Keratinocyte (primary cell): ENCODE measurements at regions not wholly inside any gene's neighbourhood (a gene's known extent, or its start where the extent isn't known, plus 50 kb on each side); places are given as distances from the start of the nearest gene placed in this dataset.

Experiments used
- DNase-seq: peaks from one replicate; pipeline ENCODE4 v3.0.0-alpha.2; 2011; ENCODE audit warnings: low read depth, missing footprints, low spot score
- FAIRE-seq: peaks from 2 replicates; lab custom pipeline; 2011; peaks lifted over from hg19 to GRCh38; lab: Jason Lieb, UNC
- H2AFZ ChIP-seq: 2 replicates; pipeline ENCODE4 v1.6.0; 2012; ENCODE audit warnings: low read length, control low read depth, inconsistent platforms; ENCODE audit not compliant: control insufficient read depth
- H3K27ac ChIP-seq: 2 replicates; pipeline ENCODE4 v1.5.1; 2011; ENCODE audit warnings: low read length; ENCODE audit not compliant: control insufficient read depth, insufficient read depth
- H3K27me3 ChIP-seq: 3 replicates; pipeline ENCODE4 v1.6.0; 2011; ENCODE audit warnings: low read length; ENCODE audit not compliant: control insufficient read depth, insufficient read depth; ENCODE audit errors: extremely low read depth
- H3K36me3 ChIP-seq, 2 experiments: 2 replicates in 1 of 2; 3 replicates in 1 of 2; pipeline ENCODE4 v1.5.1; 2011; ENCODE audit warnings: low read length in 2 of 2, mild to moderate bottlenecking in 1 of 2; ENCODE audit not compliant: control insufficient read depth in 2 of 2, insufficient read depth in 2 of 2; ENCODE audit errors: extremely low read depth in 1 of 2
- H3K4me1 ChIP-seq: 3 replicates; pipeline ENCODE4 v1.5.1; 2011; ENCODE audit warnings: low read length; ENCODE audit not compliant: control insufficient read depth, insufficient read depth; ENCODE audit errors: extremely low read depth
- H3K4me2 ChIP-seq: 3 replicates; pipeline ENCODE4 v1.6.0; 2011; ENCODE audit warnings: low read depth, low read length; ENCODE audit not compliant: control insufficient read depth, insufficient read depth; ENCODE audit errors: extremely low read depth
- H3K4me3 ChIP-seq, 3 experiments: fragments of 200-600 bp in 1 of 3; sonication (generic) in 1 of 3; 2 replicates in 2 of 3; 3 replicates in 1 of 3; pipeline ENCODE4 v1.5.1; 2011 to 2016; ENCODE audit warnings: low read length in 3 of 3, mild to moderate bottlenecking in 3 of 3, control low read depth in 2 of 3, inconsistent platforms in 1 of 3, low read depth in 1 of 3, mixed read lengths in 1 of 3, mixed run types in 1 of 3, moderate library complexity in 1 of 3; ENCODE audit not compliant: control insufficient read depth in 2 of 3, insufficient read depth in 2 of 3; ENCODE audit errors: extremely low read depth in 1 of 3
- H3K79me2 ChIP-seq: 2 replicates; pipeline ENCODE4 v1.6.0; 2012; ENCODE audit warnings: low read length; ENCODE audit not compliant: control insufficient read depth, insufficient read depth
- H3K9ac ChIP-seq: 3 replicates; pipeline ENCODE4 v1.6.0; 2011; ENCODE audit warnings: low read length; ENCODE audit not compliant: control insufficient read depth, insufficient read depth; ENCODE audit errors: extremely low read depth
- H3K9me1 ChIP-seq: 3 replicates; pipeline ENCODE4 v1.6.0; 2011; ENCODE audit warnings: low read length; ENCODE audit not compliant: control insufficient read depth, insufficient read depth; ENCODE audit errors: extremely low read depth
- H3K9me3 ChIP-seq: 2 replicates; pipeline ENCODE4 v1.5.1; 2012; ENCODE audit warnings: low read depth, low read length; ENCODE audit not compliant: control insufficient read depth
- H4K20me1 ChIP-seq: 3 replicates; pipeline ENCODE4 v1.6.0; 2011; ENCODE audit warnings: low read length; ENCODE audit not compliant: control insufficient read depth, insufficient read depth; ENCODE audit errors: extremely low read depth
- CTCF ChIP-seq, 3 experiments: IDR thresholded peaks in 1 of 3; conservative IDR thresholded peaks in 1 of 3; optimal IDR thresholded peaks in 1 of 3; 2 replicates in 2 of 3; 3 replicates in 1 of 3; pipeline versions ENCODE3 to v1.5.1; 2011; ENCODE audit warnings: low read length in 3 of 3, mild to moderate bottlenecking in 3 of 3, moderate library complexity in 2 of 3, control low read depth in 1 of 3, inconsistent platforms in 1 of 3; ENCODE audit not compliant: insufficient read depth in 2 of 3; ENCODE audit errors: extremely low read depth in 1 of 3
- EZH2 ChIP-seq: IDR thresholded peaks from one replicate; pipeline ENCODE4 v1.6.1; 2012; ENCODE audit warnings: inconsistent platforms, mild to moderate bottlenecking, low read length, moderate library complexity
- dilution Hi-C: fragments of 300-500 bp; cut with MboI; formaldehyde crosslinking; loops from one replicate; pipeline ENCODE4 v1.7.0; 2020; ENCODE audit warnings: low sequenced_read_pairs; ENCODE audit not compliant: extremely low pct_ligation_motif_present

DNA sequence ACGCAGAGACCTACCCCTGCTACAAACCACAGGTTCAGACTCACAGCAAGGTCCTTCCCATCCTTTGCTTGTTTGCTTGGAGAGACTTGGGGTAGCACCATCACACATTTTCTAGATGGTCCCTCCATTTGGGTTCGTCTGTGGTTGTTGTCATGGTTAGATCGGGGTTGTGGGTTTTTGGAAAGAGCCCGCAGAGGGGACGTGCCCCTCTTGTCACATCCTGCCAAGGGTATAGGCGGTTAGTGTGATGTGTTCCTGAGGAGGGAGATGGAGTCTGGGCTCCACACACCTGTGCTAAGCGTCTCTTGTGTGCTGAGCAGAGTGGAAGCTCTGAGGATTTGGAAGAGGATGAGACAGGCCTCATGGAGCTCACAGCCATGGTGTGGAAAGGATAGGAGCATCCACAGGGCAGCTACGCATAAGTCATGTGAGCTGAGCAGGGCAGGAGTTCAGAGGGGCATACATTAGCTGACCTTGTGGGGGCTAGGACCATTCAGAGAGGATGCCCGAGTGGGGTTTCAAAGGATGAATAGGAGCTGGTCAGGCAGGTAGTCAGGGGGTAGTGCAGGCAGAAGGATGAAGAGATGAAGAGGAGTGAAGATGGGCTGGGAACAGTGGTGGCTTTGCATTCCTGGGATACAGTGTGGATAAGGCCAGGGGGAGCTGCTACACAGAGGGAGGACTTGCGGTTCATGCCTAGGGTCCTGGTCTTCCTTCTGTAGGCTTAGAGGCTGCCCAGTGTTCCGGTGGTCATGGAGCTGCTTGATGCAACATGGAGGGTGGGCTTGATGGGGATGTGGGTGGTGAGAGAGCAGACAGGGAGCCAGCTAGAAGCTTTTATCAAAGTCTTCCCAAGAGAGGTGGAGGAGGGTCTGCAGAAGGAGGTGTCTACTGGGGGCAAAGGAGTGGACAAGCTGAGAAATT, 62.9 kb downstream of the ACKR3 start:
- dilution Hi-C loops = no loop called here
- FAIRE-seq = no peak
- no peak overlapping the region for H3K27ac ChIP-seq

GRCh38 chr2:236633219-236633570, 63.6 kb downstream of the ACKR3 start:
- no peaks in the 10 kb centered on the region for H4K20me1 ChIP-seq
- no peak for TF ChIP-seq EZH2
- TF ChIP-seq CTCF (optimal IDR thresholded peaks at IDR 0.05 in 1 of 3, IDR thresholded peaks at IDR 0.05 in 1 of 3, conservative IDR thresholded peaks at IDR 0.05 in 1 of 3; ENCODE audit: extremely low read depth in 1 of 3, insufficient read depth in 2 of 3, low read length in 3 of 3) = no peak
- no peak overlapping the region for H3K4me2 ChIP-seq
- no peaks in the 10 kb centered on the region for H3K9me3 ChIP-seq
- H3K9me1 ChIP-seq = no peaks in the 10 kb centered on the region
- H3K36me3 ChIP-seq = no peaks in the 10 kb centered on the region
- H3K4me1 ChIP-seq = no peaks in the 10 kb centered on the region
- H3K79me2 ChIP-seq = no peaks in the 10 kb centered on the region
- no peak overlapping the region for H3K4me3 ChIP-seq
- H2AFZ ChIP-seq = no peak overlapping the region
- peaks cover 12% of the 10 kb centered on the region for H3K27me3 ChIP-seq
- dilution Hi-C loops = no loop called here
- H3K27ac ChIP-seq = no peak overlapping the region
- H3K9ac ChIP-seq = no peak overlapping the region
- DNase-seq = no peak
- no peak for FAIRE-seq

More for the DNA sequence above, 62.9 kb downstream of the ACKR3 start:
- Histone ChIP-seq H4K20me1 (no peaks in the 10 kb centered on the region), H3K79me2 (no peaks in the 10 kb centered on the region), H3K4me1 (no peaks in the 10 kb centered on the region), H3K4me3 (no peak overlapping the region), H3K27me3 (peaks cover 12% of the 10 kb centered on the region), H3K9ac (no peak overlapping the region), H3K9me1 (no peaks in the 10 kb centered on the region), H3K9me3 (no peaks in the 10 kb centered on the region), H3K36me3 (no peaks in the 10 kb centered on the region), H3K4me2 (no peak overlapping the region), H2AFZ (no peak overlapping the region)
- no peak for DNase-seq
- TF ChIP-seq CTCF (optimal IDR thresholded peaks at IDR 0.05 in 1 of 3, IDR thresholded peaks at IDR 0.05 in 1 of 3, conservative IDR thresholded peaks at IDR 0.05 in 1 of 3; ENCODE audit: extremely low read depth in 1 of 3, insufficient read depth in 2 of 3, low read length in 3 of 3) = no peak
- no peak for TF ChIP-seq EZH2
